ENCODE measurements at regions not wholly inside any gene's neighbourhood (a gene's known extent, or its start where the extent isn't known, plus 50 kb on each side); places are given as distances from the start of the nearest gene placed in this dataset.
"Not testable (repeated sequence)": the region's sequence is repeated elsewhere in the genome, so short reads cannot be mapped to it uniquely, and the experiment has no call there.

GRCh38 chr18:41642756-41643155 is 312.3 kb upstream of the PIK3C3 start:
- WGBS, result 58% methylated on average over 2 of the region's 2 CpGs
- TF ChIP-seq POLR2A (IDR thresholded peaks at IDR 0.05), result no peak
- Histone ChIP-seq H3K27me3 (no peaks in the 10 kb centered on the region), H3K4me1 (no peaks in the 10 kb centered on the region), H3K9me3 (no peaks in the 10 kb centered on the region), H3K36me3 (no peaks in the 10 kb centered on the region), H3K27ac (no peak overlapping the region), H3K4me3 (no peak overlapping the region)
- DNase-seq (ENCODE audit: low spot score in 2 of 2), result no peak

DNA sequence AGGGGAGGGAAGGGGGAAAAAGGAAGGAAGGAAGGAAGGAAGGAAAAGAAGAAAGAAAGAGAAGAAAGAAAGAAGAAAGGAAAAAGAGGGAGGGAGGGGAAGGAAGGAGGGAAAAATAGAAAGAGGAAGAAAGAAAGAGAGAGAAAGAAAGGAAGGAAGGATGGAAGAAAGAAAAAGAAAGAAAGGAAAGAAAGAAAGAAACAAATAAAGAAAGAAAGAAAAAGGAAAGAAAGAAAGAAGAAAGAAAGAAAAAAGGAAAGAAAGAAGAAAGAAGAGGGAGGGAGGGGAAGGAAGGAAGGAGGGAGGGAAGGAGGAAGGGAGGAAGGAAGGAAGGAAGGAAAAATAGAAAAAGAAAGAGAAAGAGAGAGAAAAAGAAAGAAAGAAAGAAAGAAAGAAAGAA is 315.8 kb upstream of the PIK3C3 start:
- no peak for TF ChIP-seq EP300 (IDR thresholded peaks at IDR 0.05)
- TF ChIP-seq, protein P1, sequence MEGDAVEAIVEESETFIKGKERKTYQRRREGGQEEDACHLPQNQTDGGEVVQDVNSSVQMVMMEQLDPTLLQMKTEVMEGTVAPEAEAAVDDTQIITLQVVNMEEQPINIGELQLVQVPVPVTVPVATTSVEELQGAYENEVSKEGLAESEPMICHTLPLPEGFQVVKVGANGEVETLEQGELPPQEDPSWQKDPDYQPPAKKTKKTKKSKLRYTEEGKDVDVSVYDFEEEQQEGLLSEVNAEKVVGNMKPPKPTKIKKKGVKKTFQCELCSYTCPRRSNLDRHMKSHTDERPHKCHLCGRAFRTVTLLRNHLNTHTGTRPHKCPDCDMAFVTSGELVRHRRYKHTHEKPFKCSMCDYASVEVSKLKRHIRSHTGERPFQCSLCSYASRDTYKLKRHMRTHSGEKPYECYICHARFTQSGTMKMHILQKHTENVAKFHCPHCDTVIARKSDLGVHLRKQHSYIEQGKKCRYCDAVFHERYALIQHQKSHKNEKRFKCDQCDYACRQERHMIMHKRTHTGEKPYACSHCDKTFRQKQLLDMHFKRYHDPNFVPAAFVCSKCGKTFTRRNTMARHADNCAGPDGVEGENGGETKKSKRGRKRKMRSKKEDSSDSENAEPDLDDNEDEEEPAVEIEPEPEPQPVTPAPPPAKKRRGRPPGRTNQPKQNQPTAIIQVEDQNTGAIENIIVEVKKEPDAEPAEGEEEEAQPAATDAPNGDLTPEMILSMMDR (IDR thresholded peaks at IDR 0.05), result no peak
- TF ChIP-seq POLR2A (IDR thresholded peaks at IDR 0.05), result no peak
- TF ChIP-seq POLR2AphosphoS5 (IDR thresholded peaks at IDR 0.05), result no peak
- no peak for DNase-seq (ENCODE audit: low spot score in 2 of 2)
- no peaks in the 10 kb centered on the region for H3K4me1 ChIP-seq
- no peaks in the 10 kb centered on the region for H3K36me3 ChIP-seq
- H3K27me3 ChIP-seq, result no peaks in the 10 kb centered on the region
- H3K27ac ChIP-seq, result no peak overlapping the region
- no peaks in the 10 kb centered on the region for H3K9me3 ChIP-seq
- H3K4me3 ChIP-seq, result no peak overlapping the region

GRCh38 chr18:41631723-41632285 is 323.2 kb upstream of the PIK3C3 start:
- H3K27ac ChIP-seq; H3K9me3 ChIP-seq; DNase-seq (ENCODE audit: low spot score in 2 of 2); H3K27me3 ChIP-seq; H3K4me3 ChIP-seq; H3K4me1 ChIP-seq; H3K36me3 ChIP-seq: not testable (repeated sequence)
- WGBS, result 92% methylated on average over 26 of the region's 26 CpGs

DNA sequence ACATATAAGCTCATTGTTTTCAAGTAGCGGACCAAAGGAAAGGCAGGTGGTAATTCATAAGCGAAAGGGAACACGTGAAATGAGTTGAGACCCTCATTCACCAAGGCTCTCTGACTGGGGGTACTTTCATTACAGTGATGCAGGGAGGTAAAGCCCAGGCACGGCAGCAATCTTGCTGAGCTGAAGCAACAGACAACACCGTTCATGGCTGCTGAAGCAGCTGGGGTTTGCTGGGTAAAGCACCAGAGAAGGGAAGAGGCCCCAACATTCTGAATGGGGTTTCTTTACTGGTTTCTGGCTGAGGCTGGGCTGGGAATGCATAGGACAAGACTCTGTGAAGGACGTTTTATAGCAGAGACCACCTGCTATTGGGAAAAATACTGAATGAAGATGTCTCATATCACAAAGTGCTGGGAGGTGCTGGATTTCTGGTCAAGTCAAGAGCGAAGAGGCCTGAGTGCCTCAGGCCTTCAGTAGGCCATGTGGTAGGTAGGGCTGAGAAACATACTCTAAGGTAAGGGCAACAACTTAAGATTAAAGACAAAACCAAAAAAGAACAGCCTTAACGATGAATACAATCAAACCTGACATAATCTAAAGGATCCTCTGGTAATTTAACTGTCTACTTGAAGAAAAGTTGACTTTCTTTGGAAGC is 324.7 kb upstream of the PIK3C3 start:
- 86% methylated on average over 8 of the region's 8 CpGs for whole genome bisulfite sequencing
- no peaks in the 10 kb centered on the region for H3K4me1 ChIP-seq
- H3K27ac ChIP-seq, result no peak overlapping the region
- no peak for TF ChIP-seq POLR2A (IDR thresholded peaks at IDR 0.05)
- no peak for TF ChIP-seq EP300 (IDR thresholded peaks at IDR 0.05)
- TF ChIP-seq, protein P1 (IDR thresholded peaks at IDR 0.05), result no peak
- no peak for TF ChIP-seq POLR2AphosphoS5 (IDR thresholded peaks at IDR 0.05)
- no peaks in the 10 kb centered on the region for H3K27me3 ChIP-seq
- no peaks in the 10 kb centered on the region for H3K9me3 ChIP-seq
- H3K36me3 ChIP-seq, result no peaks in the 10 kb centered on the region
- no peak for DNase-seq (ENCODE audit: low spot score in 2 of 2)
- no peak overlapping the region for H3K4me3 ChIP-seq

- no peaks in the 10 kb centered on the region for H3K9me3 ChIP-seq
- WGBS, result 91% methylated on average over 3 of the region's 3 CpGs
- H3K36me3 ChIP-seq, result no peaks in the 10 kb centered on the region
- no peaks in the 10 kb centered on the region for H3K27me3 ChIP-seq
- H3K4me3 ChIP-seq, result no peak overlapping the region
- TF ChIP-seq POLR2AphosphoS5 (IDR thresholded peaks at IDR 0.05), result no peak
- no peak for TF ChIP-seq EP300 (IDR thresholded peaks at IDR 0.05)
- no peak for TF ChIP-seq POLR2A (IDR thresholded peaks at IDR 0.05)
- DNase-seq (ENCODE audit: low spot score in 2 of 2), result no peak
- no peak overlapping the region for H3K27ac ChIP-seq
- H3K4me1 ChIP-seq, result no peaks in the 10 kb centered on the region
These were observed 330.6 kb upstream of the PIK3C3 start for GRCh38 chr18:41624460-41624859.

- Histone ChIP-seq H3K27me3 (no peaks in the 10 kb centered on the region), H3K9me3 (no peaks in the 10 kb centered on the region), H3K4me1 (no peaks in the 10 kb centered on the region), H3K36me3 (no peaks in the 10 kb centered on the region), H3K4me3 (no peak overlapping the region), H3K27ac (no peak overlapping the region)
- WGBS, result 75% methylated on average over 1 of the region's 1 CpG
- no peak for DNase-seq (ENCODE audit: low spot score in 2 of 2)
- TF ChIP-seq EP300 (IDR thresholded peaks at IDR 0.05) (no peak), POLR2AphosphoS5 (IDR thresholded peaks at IDR 0.05) (no peak), POLR2A (IDR thresholded peaks at IDR 0.05) (no peak)
- TF ChIP-seq, protein P1 (IDR thresholded peaks at IDR 0.05), result no peak
These were observed 333.9 kb upstream of the PIK3C3 start for GRCh38 chr18:41621177-41621576.

GRCh38 chr18:41618147-41618546 is 336.9 kb upstream of the PIK3C3 start:
- H3K4me3 ChIP-seq, result no peak overlapping the region
- DNase-seq (ENCODE audit: low spot score in 2 of 2), result no peak
- H3K27me3 ChIP-seq, result no peaks in the 10 kb centered on the region
- H3K36me3 ChIP-seq, result no peaks in the 10 kb centered on the region
- H3K9me3 ChIP-seq, result no peaks in the 10 kb centered on the region
- TF ChIP-seq POLR2AphosphoS5 (IDR thresholded peaks at IDR 0.05) (no peak), EP300 (IDR thresholded peaks at IDR 0.05) (no peak), POLR2A (IDR thresholded peaks at IDR 0.05) (no peak)
- TF ChIP-seq, protein P1 (IDR thresholded peaks at IDR 0.05), result no peak
- H3K27ac ChIP-seq, result no peak overlapping the region
- no peaks in the 10 kb centered on the region for H3K4me1 ChIP-seq
- WGBS, result 58% methylated on average over 1 of the region's 1 CpG
